ENCODE measurements at regions not wholly inside any gene's neighbourhood (a gene's known extent, or its start where the extent isn't known, plus 50 kb on each side); places are given as distances from the start of the nearest gene placed in this dataset.

- no peak for DNase-seq (ENCODE audit: low spot score in 2 of 2)
- no peaks in the 10 kb centered on the region for H3K27me3 ChIP-seq
- no peak overlapping the region for H3K27ac ChIP-seq
- TF ChIP-seq CTCF (IDR thresholded peaks at IDR 0.05) (no peak), EP300 (IDR thresholded peaks at IDR 0.05) (no peak), POLR2A (IDR thresholded peaks at IDR 0.05) (no peak)
- peaks cover 0 to 4% (median 0%) of the 10 kb centered on the region in 4 donors for H3K9me3 ChIP-seq
- H3K4me1 ChIP-seq: no peaks in the 10 kb centered on the region
- whole genome bisulfite sequencing, 2 donors: 62 to 66% methylated on average over 2 of the region's 2 CpGs
- no peak overlapping the region for H3K4me3 ChIP-seq
- no peaks in the 10 kb centered on the region for H3K36me3 ChIP-seq
Observed at GRCh38 chr18:38634117-38634516, 1068.5 kb upstream of the CELF4 start.

GRCh38 chr18:38633333-38633732, 1067.7 kb upstream of the CELF4 start:
- H3K36me3 ChIP-seq: no peaks in the 10 kb centered on the region
- no peaks in the 10 kb centered on the region for H3K4me1 ChIP-seq
- TF ChIP-seq EP300 (IDR thresholded peaks at IDR 0.05): no peak
- TF ChIP-seq CTCF (IDR thresholded peaks at IDR 0.05): no peak
- TF ChIP-seq POLR2A (IDR thresholded peaks at IDR 0.05): no peak
- DNase-seq (ENCODE audit: low spot score in 2 of 2): no peak
- no peaks in the 10 kb centered on the region for H3K9me3 ChIP-seq
- H3K27me3 ChIP-seq: no peaks in the 10 kb centered on the region
- H3K27ac ChIP-seq: no peak overlapping the region
- no peak overlapping the region for H3K4me3 ChIP-seq
- WGBS, 2 donors: 80 to 81% methylated on average over 1 of the region's 1 CpG

- no peak overlapping the region for H3K4me3 ChIP-seq
Observed at GRCh38 chr18:38619129-38619528, 1053.5 kb upstream of the CELF4 start.

GRCh38 chr18:38616306-38616705, 1050.7 kb upstream of the CELF4 start:
- Histone ChIP-seq H3K4me3 (no peak overlapping the region), H3K27ac (no peak overlapping the region), H3K36me3 (no peaks in the 10 kb centered on the region), H3K9me3 (no peaks in the 10 kb centered on the region), H3K27me3 (no peaks in the 10 kb centered on the region), H3K4me1 (no peaks in the 10 kb centered on the region)
- TF ChIP-seq EP300 (IDR thresholded peaks at IDR 0.05) (no peak), POLR2A (IDR thresholded peaks at IDR 0.05) (no peak), CTCF (IDR thresholded peaks at IDR 0.05) (no peak)
- no peak for DNase-seq (ENCODE audit: low spot score in 2 of 2)
- WGBS, 2 donors: 65 to 69% methylated on average over 4 of the region's 4 CpGs

More at GRCh38 chr18:38619129-38619528, 1053.5 kb upstream of the CELF4 start:
- no peak for DNase-seq (ENCODE audit: low spot score in 2 of 2)
- Histone ChIP-seq H3K9me3 (no peaks in the 10 kb centered on the region), H3K27ac (no peak overlapping the region), H3K36me3 (no peaks in the 10 kb centered on the region), H3K4me1 (no peaks in the 10 kb centered on the region), H3K27me3 (no peaks in the 10 kb centered on the region)
- TF ChIP-seq EP300 (IDR thresholded peaks at IDR 0.05) (no peak), POLR2A (IDR thresholded peaks at IDR 0.05) (no peak)

GRCh38 chr18:38612904-38613303, 1047.3 kb upstream of the CELF4 start:
- Histone ChIP-seq H3K27ac (no peak overlapping the region), H3K27me3 (no peaks in the 10 kb centered on the region), H3K36me3 (no peaks in the 10 kb centered on the region), H3K4me3 (no peak overlapping the region), H3K4me1 (no peaks in the 10 kb centered on the region), H3K9me3 (no peaks in the 10 kb centered on the region)
- no peak for TF ChIP-seq CTCF (IDR thresholded peaks at IDR 0.05)
- no peak for TF ChIP-seq EP300 (IDR thresholded peaks at IDR 0.05)
- no peak for TF ChIP-seq POLR2A (IDR thresholded peaks at IDR 0.05)
- no peak for DNase-seq (ENCODE audit: low spot score in 2 of 2)
- 95 to 99% methylated on average over 2 of the region's 2 CpGs for WGBS, 2 donors
